Bronchial epithelial cell (primary cell): ENCODE measurements at regions not wholly inside any gene's neighbourhood (a gene's known extent, or its start where the extent isn't known, plus 50 kb on each side); places are given as distances from the start of the nearest gene placed in this dataset.

Experiments
- DNase-seq: peaks from one replicate; pipeline ENCODE4 v3.0.0-alpha.2; 2010; ENCODE audit warnings: low read depth
- FAIRE-seq: peaks from 2 replicates; lab custom pipeline; 2011; peaks lifted over from hg19 to GRCh38; lab: Jason Lieb, UNC
- H3K27me3 ChIP-seq: 2 replicates; pipeline ENCODE4 v1.5.1; 2011; ENCODE audit warnings: low read length; ENCODE audit not compliant: control insufficient read depth, insufficient read depth
- H3K36me3 ChIP-seq: 2 replicates; pipeline ENCODE4 v1.5.1; 2011; ENCODE audit warnings: low read length; ENCODE audit not compliant: control insufficient read depth, insufficient read depth
- H3K4me3 ChIP-seq: 2 replicates; pipeline ENCODE4 v1.5.1; 2011; ENCODE audit warnings: mild to moderate bottlenecking, low read depth, low read length, control low read depth
- TF ChIP-seq, protein P1 (sequence below): IDR thresholded peaks from 2 replicates; pipeline ENCODE4 v1.5.1; 2011; ENCODE audit warnings: mild to moderate bottlenecking, moderate library complexity, low read length, control low read depth, inconsistent platforms; ENCODE audit not compliant: insufficient read depth, severe bottlenecking

DNA sequence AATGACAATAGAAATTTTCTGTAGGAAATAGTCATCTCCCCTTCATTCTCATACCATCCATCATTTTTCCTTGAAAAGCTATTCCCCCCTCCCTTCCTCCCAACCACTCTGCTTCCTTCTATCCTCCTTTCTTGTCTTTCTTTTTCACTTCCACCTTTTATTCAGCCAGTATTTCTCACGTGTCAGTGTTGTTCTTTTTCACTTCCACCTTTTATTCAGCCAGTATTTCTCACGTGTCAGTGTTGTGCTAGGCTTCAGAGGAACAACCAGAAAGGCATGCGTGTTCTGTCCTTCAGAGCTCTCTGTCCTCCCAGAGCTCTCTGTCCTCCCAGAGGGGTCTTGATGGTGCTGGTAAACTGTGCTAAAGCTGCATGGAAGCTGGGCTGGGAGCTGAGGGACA is 419.6 kb downstream of the GADD45G start:
- Histone ChIP-seq H3K4me3 (no peak overlapping the region), H3K36me3 (no peaks in the 10 kb centered on the region), H3K27me3 (no peaks in the 10 kb centered on the region)
- no peak for DNase-seq
- TF ChIP-seq, protein P1, sequence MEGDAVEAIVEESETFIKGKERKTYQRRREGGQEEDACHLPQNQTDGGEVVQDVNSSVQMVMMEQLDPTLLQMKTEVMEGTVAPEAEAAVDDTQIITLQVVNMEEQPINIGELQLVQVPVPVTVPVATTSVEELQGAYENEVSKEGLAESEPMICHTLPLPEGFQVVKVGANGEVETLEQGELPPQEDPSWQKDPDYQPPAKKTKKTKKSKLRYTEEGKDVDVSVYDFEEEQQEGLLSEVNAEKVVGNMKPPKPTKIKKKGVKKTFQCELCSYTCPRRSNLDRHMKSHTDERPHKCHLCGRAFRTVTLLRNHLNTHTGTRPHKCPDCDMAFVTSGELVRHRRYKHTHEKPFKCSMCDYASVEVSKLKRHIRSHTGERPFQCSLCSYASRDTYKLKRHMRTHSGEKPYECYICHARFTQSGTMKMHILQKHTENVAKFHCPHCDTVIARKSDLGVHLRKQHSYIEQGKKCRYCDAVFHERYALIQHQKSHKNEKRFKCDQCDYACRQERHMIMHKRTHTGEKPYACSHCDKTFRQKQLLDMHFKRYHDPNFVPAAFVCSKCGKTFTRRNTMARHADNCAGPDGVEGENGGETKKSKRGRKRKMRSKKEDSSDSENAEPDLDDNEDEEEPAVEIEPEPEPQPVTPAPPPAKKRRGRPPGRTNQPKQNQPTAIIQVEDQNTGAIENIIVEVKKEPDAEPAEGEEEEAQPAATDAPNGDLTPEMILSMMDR: no peak
- FAIRE-seq: no peak

GRCh38 chr9:90024823-90025222 is 420.0 kb downstream of the GADD45G start:
- no peak for DNase-seq
- H3K4me3 ChIP-seq: no peak overlapping the region
- H3K27me3 ChIP-seq: no peaks in the 10 kb centered on the region
- peak; percentile 76 for FAIRE-seq
- TF ChIP-seq, protein P1: no peak
- no peaks in the 10 kb centered on the region for H3K36me3 ChIP-seq

- Histone ChIP-seq H3K27me3 (no peaks in the 10 kb centered on the region), H3K36me3 (no peaks in the 10 kb centered on the region), H3K4me3 (no peak overlapping the region)
- TF ChIP-seq, protein P1: no peak
- DNase-seq: peak; percentile 97
- FAIRE-seq: peak; percentile 76
Measured at GRCh38 chr9:90025816-90026215, 421.0 kb downstream of the GADD45G start.

DNA sequence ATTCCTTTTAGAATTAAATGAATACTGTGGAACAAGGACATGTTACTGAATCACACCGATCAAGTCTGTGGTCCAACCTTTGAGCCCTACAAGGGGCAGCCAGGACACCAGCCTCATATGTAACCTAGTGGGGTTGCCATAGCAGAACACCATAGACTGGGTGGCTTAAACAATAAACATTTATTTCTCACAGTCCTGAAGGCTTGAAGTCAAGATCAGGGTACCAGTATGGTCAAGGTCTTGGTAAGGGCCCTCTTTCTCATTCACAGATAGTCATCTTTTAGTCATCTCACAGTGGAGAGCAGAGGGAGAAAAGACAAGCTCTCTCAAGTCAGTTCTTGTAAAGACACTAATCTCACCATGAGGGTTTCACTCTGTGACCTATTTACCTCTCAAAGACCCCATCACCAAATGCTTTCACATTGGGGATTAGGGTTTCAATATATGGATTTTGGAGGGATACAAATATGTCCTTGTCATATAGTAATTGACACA is 422.5 kb downstream of the GADD45G start:
- FAIRE-seq: no peak

GRCh38 chr9:90029386-90029785 is 424.6 kb downstream of the GADD45G start:
- DNase-seq (no peak), FAIRE-seq (no peak)
- TF ChIP-seq, protein P1: no peak
- H3K4me3 ChIP-seq: no peak overlapping the region
- H3K27me3 ChIP-seq: no peaks in the 10 kb centered on the region
- H3K36me3 ChIP-seq: no peaks in the 10 kb centered on the region

More for the DNA sequence above, 422.5 kb downstream of the GADD45G start:
- TF ChIP-seq, protein P1: no peak
- H3K36me3 ChIP-seq: no peaks in the 10 kb centered on the region
- DNase-seq: peak; percentile 75
- H3K4me3 ChIP-seq: no peak overlapping the region
- no peaks in the 10 kb centered on the region for H3K27me3 ChIP-seq

- FAIRE-seq (peak; percentile 40), DNase-seq (peak; percentile 89)
- H3K4me3 ChIP-seq: no peak overlapping the region
- no peaks in the 10 kb centered on the region for H3K27me3 ChIP-seq
- H3K36me3 ChIP-seq: no peaks in the 10 kb centered on the region
- TF ChIP-seq, protein P1: no peak
Measured at GRCh38 chr9:90029996-90030395, 425.2 kb downstream of the GADD45G start.
